SK-N-SH (cell line): ENCODE measurements at regions not wholly inside any gene's neighbourhood (a gene's known extent, or its start where the extent isn't known, plus 50 kb on each side); places are given as distances from the start of the nearest gene placed in this dataset.

Experiments used
- CTCF ChIA-PET: fragments of 300-600, 350-600 bp; formaldehyde crosslinking; extraction: SDS; loops from one replicate; lab custom pipeline; 2021; lab: Yijun Ruan, JAX
- POLR2A ChIA-PET: fragments of 350-600 bp; sonication (Branson Sonifier 250); formaldehyde crosslinking; extraction: SDS; loops from one replicate; lab custom pipeline; 2020; ENCODE audit warnings: antibody characterized with exemption, inconsistent platforms; lab: Yijun Ruan, JAX
- DNase-seq: peaks from one replicate; pipeline ENCODE4 v3.0.0; 2012
- H2AFZ ChIP-seq: fragments of 200-600 bp; sonication (generic); 2 replicates; pipeline ENCODE4 v1.8.1; 2016; ENCODE audit warnings: antibody characterized with exemption, mild to moderate bottlenecking, low read depth
- H3F3A ChIP-seq: fragments of 200-600 bp; sonication (generic); replicated peaks from 2 replicates; pipeline ENCODE3; 2016; ENCODE audit warnings: antibody characterized with exemption, mild to moderate bottlenecking; ENCODE audit not compliant: insufficient read depth
- H3K27ac ChIP-seq, 2 experiments: fragments of 200-500 bp in 1 of 2; fragments of 200-600 bp in 1 of 2; sonication (Bioruptor generic) in 1 of 2; sonication (generic), shearing (Covaris generic) in 1 of 2; 2 replicates each; pipeline versions ENCODE4 v1.5.1 to v1.6.1; 2014 to 2016; ENCODE audit warnings: low read depth in 2 of 2, inconsistent platforms in 1 of 2, low read length in 1 of 2, mild to moderate bottlenecking in 1 of 2, mixed read lengths in 1 of 2
- H3K27me3 ChIP-seq: fragments of 200-600 bp; sonication (generic), shearing (Covaris generic); 2 replicates; pipeline ENCODE4 v1.6.1; 2016; ENCODE audit warnings: mixed run types; ENCODE audit not compliant: insufficient read depth
- H3K36me3 ChIP-seq, 2 experiments: fragments of 200-500 bp in 1 of 2; fragments of 200-600 bp in 1 of 2; sonication (Bioruptor generic) in 1 of 2; sonication (generic) in 1 of 2; replicated peaks in 1 of 2; 2 replicates each; pipeline versions ENCODE3 to v1.5.1; 2014 to 2016; ENCODE audit warnings: low read length in 1 of 2, mild to moderate bottlenecking in 1 of 2; ENCODE audit not compliant: insufficient read depth in 2 of 2, control insufficient read depth in 1 of 2
- H3K4me1 ChIP-seq, 2 experiments: fragments of 200-500 bp in 1 of 2; fragments of 200-600 bp in 1 of 2; sonication (Bioruptor generic) in 1 of 2; sonication (generic), shearing (Covaris generic) in 1 of 2; 2 replicates each; pipeline versions ENCODE4 v1.5.1 to v1.6.1; 2014 to 2016; ENCODE audit warnings: low read depth in 1 of 2, low read length in 1 of 2, mixed run types in 1 of 2; ENCODE audit not compliant: insufficient read depth in 2 of 2, control insufficient read depth in 1 of 2
- H3K4me2 ChIP-seq: fragments of 200-600 bp; sonication (generic), shearing (Covaris generic); 2 replicates; pipeline ENCODE4 v1.6.1; 2017; ENCODE audit warnings: mixed run types
- H3K4me3 ChIP-seq, 2 experiments: fragments of 200-500 bp in 1 of 2; fragments of 200-600 bp in 1 of 2; sonication (Bioruptor generic) in 1 of 2; sonication (generic), shearing (Covaris generic) in 1 of 2; 2 replicates each; pipeline versions ENCODE4 v1.5.1 to v1.8.1; 2014 to 2016; ENCODE audit warnings: low read depth in 2 of 2, inconsistent platforms in 1 of 2, low read length in 1 of 2, mild to moderate bottlenecking in 1 of 2, mixed read lengths in 1 of 2, moderate library complexity in 1 of 2
- H3K79me2 ChIP-seq: fragments of 200-600 bp; sonication (generic); 2 replicates; pipeline ENCODE4 v1.8.1; 2017; ENCODE audit warnings: mild to moderate bottlenecking; ENCODE audit not compliant: insufficient read depth
- H3K9ac ChIP-seq: fragments of 200-600 bp; sonication (generic); 2 replicates; pipeline ENCODE4 v1.6.1; 2017; ENCODE audit warnings: mixed run types
- H3K9me2 ChIP-seq: fragments of 200-600 bp; sonication (generic); 2 replicates; pipeline ENCODE4 v1.6.1; 2017; ENCODE audit warnings: mixed run types
- H3K9me3 ChIP-seq: fragments of 200-600 bp; sonication (generic); 2 replicates; pipeline ENCODE4 v1.6.1; 2017; ENCODE audit warnings: mixed run types, mild to moderate bottlenecking, moderate library complexity
- H4K20me1 ChIP-seq: fragments of 200-600 bp; sonication (generic); 2 replicates; pipeline ENCODE4 v1.6.1; 2017; ENCODE audit warnings: mild to moderate bottlenecking, mixed run types; ENCODE audit not compliant: insufficient read depth
- CTCF ChIP-seq: fragments of 200-600 bp; sonication (generic); IDR thresholded peaks from 2 replicates; pipeline ENCODE4 v1.6.1; 2017; ENCODE audit warnings: antibody characterized with exemption, mild to moderate bottlenecking, moderate library complexity
- EZH2phosphoT487 ChIP-seq: fragments of 200-600 bp; sonication (generic); IDR thresholded peaks from 2 replicates; pipeline ENCODE4 v1.6.1; 2017; ENCODE audit warnings: low read depth, mixed run types, mild to moderate bottlenecking, antibody characterized with exemption, moderate library complexity, borderline replicate concordance
- FOSL2 ChIP-seq: IDR thresholded peaks from 2 replicates; pipeline ENCODE4 v1.4.0; 2012; ENCODE audit warnings: low read depth, mild to moderate bottlenecking, moderate library complexity, borderline replicate concordance
- GATA2 ChIP-seq: sonication (generic); formaldehyde crosslinking; IDR thresholded peaks from 2 replicates; pipeline ENCODE4 v1.5.0; 2020; ENCODE audit warnings: mild to moderate bottlenecking, missing genetic modification reagents
- MEF2A ChIP-seq: IDR thresholded peaks from 2 replicates; pipeline ENCODE4 v1.4.0; 2012; ENCODE audit warnings: low read depth, borderline replicate concordance
- NFIC ChIP-seq: IDR thresholded peaks from 2 replicates; pipeline ENCODE4 v1.4.0; 2012; ENCODE audit warnings: borderline replicate concordance
- NRF1 ChIP-seq: IDR thresholded peaks from 2 replicates; pipeline ENCODE4 v1.6.1; 2012; ENCODE audit warnings: low read depth, mild to moderate bottlenecking, low read length
- RAD21 ChIP-seq: IDR thresholded peaks from 2 replicates; pipeline ENCODE4 v1.6.1; 2012; ENCODE audit warnings: mild to moderate bottlenecking, low read length
- REST ChIP-seq: IDR thresholded peaks from 2 replicates; pipeline ENCODE4 v1.6.1; 2012; ENCODE audit warnings: mild to moderate bottlenecking, low read depth, low read length, moderate library complexity
- RFX5 ChIP-seq: IDR thresholded peaks from 2 replicates; pipeline ENCODE4 v1.6.1; 2012; ENCODE audit warnings: mild to moderate bottlenecking, improper control_type of control experiment, low read length
- SIN3A ChIP-seq: IDR thresholded peaks from 2 replicates; pipeline ENCODE4 v1.6.1; 2012; ENCODE audit warnings: low read depth, mild to moderate bottlenecking, low read length, moderate library complexity, borderline replicate concordance
- SMC3 ChIP-seq: IDR thresholded peaks from 2 replicates; pipeline ENCODE4 v1.6.1; 2012; ENCODE audit warnings: low read depth, low read length, improper control_type of control experiment
- TEAD4 ChIP-seq: IDR thresholded peaks from 2 replicates; pipeline ENCODE4 v1.4.0; 2012; ENCODE audit warnings: mild to moderate bottlenecking, borderline replicate concordance; ENCODE audit not compliant: insufficient read depth
- USF2 ChIP-seq: fragments of 150-350 bp; IDR thresholded peaks from 2 replicates; pipeline ENCODE4 v1.6.1; 2017; ENCODE audit warnings: antibody characterized with exemption, low read length, low read depth, borderline replicate concordance
- YY1 ChIP-seq: IDR thresholded peaks from 2 replicates; pipeline ENCODE4 v1.4.0; 2012; ENCODE audit warnings: low read depth, mild to moderate bottlenecking
- ZBTB33 ChIP-seq: IDR thresholded peaks from 2 replicates; pipeline ENCODE4 v1.4.0; 2012; ENCODE audit warnings: low read depth, borderline replicate concordance
- WGBS: methylation state at CpG from one replicate; pipeline ENCODE4 v1.1.6; 2017; ENCODE audit warnings: low lambda C conversion rate; 5-methylcytosine and 5-hydroxymethylcytosine counted together

GRCh38 chr13:63948045-63948444 lies 2532.4 kb upstream of the PCDH20 start:
- no peaks in the 10 kb centered on the region for H3K36me3 ChIP-seq
- H3K4me1 ChIP-seq, result no peaks in the 10 kb centered on the region; a peak in 1 of 4 replicates
- ChIA-PET CTCF (no interaction called here), POLR2A (no interaction called here)
- TF ChIP-seq USF2 (no peak), CTCF (no peak), GATA2 (no peak), SIN3A (no peak)
- no peak overlapping the region for H2AFZ ChIP-seq
- no peaks in the 10 kb centered on the region for H3K9me2 ChIP-seq
- peaks cover 11% of the 10 kb centered on the region for H3K9me3 ChIP-seq
- no peak overlapping the region for H3K9ac ChIP-seq
- H4K20me1 ChIP-seq, result no peaks in the 10 kb centered on the region
- no peak overlapping the region for H3K27ac ChIP-seq
- 89% methylated on average over 3 of the region's 3 CpGs for WGBS
- DNase-seq, result no peak
- no peaks in the 10 kb centered on the region for H3K27me3 ChIP-seq
- H3K4me2 ChIP-seq, result no peak overlapping the region
- H3F3A ChIP-seq, result no peaks in the 10 kb centered on the region
- H3K79me2 ChIP-seq, result no peaks in the 10 kb centered on the region
- no peak overlapping the region for H3K4me3 ChIP-seq

- no peak overlapping the region for H3K27ac ChIP-seq
- no peaks in the 10 kb centered on the region for H3F3A ChIP-seq
- H3K4me3 ChIP-seq, result no peak overlapping the region
- no peak overlapping the region for H3K4me2 ChIP-seq
- no peaks in the 10 kb centered on the region for H3K27me3 ChIP-seq
- H3K4me1 ChIP-seq, result no peaks in the 10 kb centered on the region; a peak in 1 of 4 replicates
- H3K9ac ChIP-seq, result no peak overlapping the region
- H2AFZ ChIP-seq, result no peak overlapping the region
- TF ChIP-seq MEF2A (no peak), FOSL2 (no peak), CTCF (no peak), RAD21 (no peak), SMC3 (no peak), TEAD4 (no peak), EZH2phosphoT487 (no peak), RFX5 (no peak), YY1 (no peak), REST (no peak), NFIC (no peak), NRF1 (no peak), USF2 (no peak), ZBTB33 (no peak)
- TF ChIP-seq, all 33 proteins: peak for 0
- Histone ChIP-seq H4K20me1 (no peaks in the 10 kb centered on the region), H3K36me3 (no peaks in the 10 kb centered on the region), H3K9me3 (no peaks in the 10 kb centered on the region; the same call in 1 of the 2 replicates), H3K79me2 (no peaks in the 10 kb centered on the region), H3K9me2 (no peaks in the 10 kb centered on the region)
- ChIA-PET CTCF (no interaction called here), POLR2A (no interaction called here)
- no peak for DNase-seq
These were observed 2529.3 kb upstream of the PCDH20 start for GRCh38 chr13:63944911-63945310.
